Mesodermal cell (in vitro differentiated cells): ENCODE measurements at regions not wholly inside any gene's neighbourhood (a gene's known extent, or its start where the extent isn't known, plus 50 kb on each side); places are given as distances from the start of the nearest gene placed in this dataset.

Experiments used
- H3K27ac ChIP-seq: 2 replicates; pipeline ENCODE4 v1.7.0; 2013; ENCODE audit warnings: mild to moderate bottlenecking, low read depth, low read length, moderate library complexity; ENCODE audit not compliant: severe bottlenecking
- H3K36me3 ChIP-seq: 2 replicates; pipeline ENCODE4 v1.7.1; 2013; ENCODE audit warnings: mild to moderate bottlenecking, low read length, moderate library complexity; ENCODE audit not compliant: control insufficient read depth, insufficient read depth
- H3K4me1 ChIP-seq: one replicate; pipeline ENCODE4 v1.7.1; 2013; ENCODE audit warnings: mild to moderate bottlenecking, low read length; ENCODE audit not compliant: insufficient read depth, control insufficient read depth, poor library complexity, severe bottlenecking
- H3K4me3 ChIP-seq: 2 replicates; pipeline ENCODE4 v1.7.0; 2013; ENCODE audit warnings: low read length, control low read depth, mild to moderate bottlenecking; ENCODE audit not compliant: insufficient read depth, poor library complexity, severe bottlenecking; ENCODE audit errors: extremely low read depth
- H3K9me3 ChIP-seq: 2 replicates; pipeline ENCODE4 v1.7.1; 2013; ENCODE audit warnings: mild to moderate bottlenecking, low read length, moderate library complexity; ENCODE audit not compliant: control insufficient read depth
- WGBS, 2 experiments: methylation state at CpG; one replicate each; pipeline ENCODE4 v1.1.5; 2013; ENCODE audit warnings: missing lambda C conversion rate in 2 of 2; ENCODE audit not compliant: insufficient coverage in 2 of 2; 5-methylcytosine and 5-hydroxymethylcytosine counted together

GRCh38 chr20:7231303-7231702 lies 463.8 kb downstream of the BMP2 start:
- peaks cover 10% of the 10 kb centered on the region for H3K9me3 ChIP-seq
- no peak overlapping the region for H3K27ac ChIP-seq
- H3K36me3 ChIP-seq: no peaks in the 10 kb centered on the region
- no peak overlapping the region for H3K4me3 ChIP-seq
- no peaks in the 10 kb centered on the region for H3K4me1 ChIP-seq

- Histone ChIP-seq H3K4me1 (no peaks in the 10 kb centered on the region), H3K9me3 (peaks cover 10% of the 10 kb centered on the region), H3K27ac (no peak overlapping the region), H3K4me3 (no peak overlapping the region), H3K36me3 (no peaks in the 10 kb centered on the region)
- 100% methylated on average over 1 of the region's 2 CpGs; no CpG with 5 or more reads in 1 of the 2 experiments for WGBS, 2 experiments
Measured at GRCh38 chr20:7232796-7233195, 465.3 kb downstream of the BMP2 start.

GRCh38 chr20:7237251-7237650 lies 469.8 kb downstream of the BMP2 start:
- no CpG with 5 or more reads among the region's 1 CpG for WGBS, 2 experiments
- H3K27ac ChIP-seq: no peak overlapping the region

GRCh38 chr20:7240490-7240889 lies 473.0 kb downstream of the BMP2 start:
- Histone ChIP-seq H3K4me3 (no peak overlapping the region), H3K9me3 (no peaks in the 10 kb centered on the region), H3K27ac (no peak overlapping the region), H3K4me1 (no peaks in the 10 kb centered on the region), H3K36me3 (no peaks in the 10 kb centered on the region)
- 100% methylated on average over 2 of the region's 3 CpGs; no CpG with 5 or more reads in 1 of the 2 experiments for WGBS, 2 experiments

More at GRCh38 chr20:7237251-7237650, 469.8 kb downstream of the BMP2 start:
- no peak overlapping the region for H3K4me3 ChIP-seq
- H3K36me3 ChIP-seq: no peaks in the 10 kb centered on the region
- H3K4me1 ChIP-seq: no peaks in the 10 kb centered on the region
- peaks cover 9% of the 10 kb centered on the region for H3K9me3 ChIP-seq

- Histone ChIP-seq H3K36me3 (no peaks in the 10 kb centered on the region), H3K9me3 (no peaks in the 10 kb centered on the region), H3K4me3 (no peak overlapping the region), H3K27ac (no peak overlapping the region), H3K4me1 (no peaks in the 10 kb centered on the region)
- 88 to 95% methylated on average over 3 to 5 of the region's 7 CpGs for WGBS, 2 experiments
Measured at GRCh38 chr20:7248281-7249201, 481.1 kb downstream of the BMP2 start.

GRCh38 chr20:7250337-7250736 lies 482.9 kb downstream of the BMP2 start:
- Histone ChIP-seq H3K4me1 (no peaks in the 10 kb centered on the region), H3K9me3 (no peaks in the 10 kb centered on the region), H3K36me3 (no peaks in the 10 kb centered on the region), H3K4me3 (no peak overlapping the region), H3K27ac (no peak overlapping the region)
- WGBS, 2 experiments: 80 to 100% methylated on average over 1 of the region's 2 CpGs

- no peak overlapping the region for H3K4me3 ChIP-seq
- H3K36me3 ChIP-seq: no peaks in the 10 kb centered on the region
- no peaks in the 10 kb centered on the region for H3K4me1 ChIP-seq
- WGBS, 2 experiments: no CpG with 5 or more reads among the region's 2 CpGs
- no peaks in the 10 kb centered on the region for H3K9me3 ChIP-seq
- H3K27ac ChIP-seq: no peak overlapping the region
Measured at GRCh38 chr20:7257099-7257498, 489.6 kb downstream of the BMP2 start.

- Histone ChIP-seq H3K4me3 (no peak overlapping the region), H3K27ac (no peak overlapping the region), H3K4me1 (no peaks in the 10 kb centered on the region), H3K9me3 (no peaks in the 10 kb centered on the region), H3K36me3 (no peaks in the 10 kb centered on the region)
- 92 to 100% methylated on average over 2 of the region's 3 CpGs for WGBS, 2 experiments
Measured at GRCh38 chr20:7257692-7258466, 490.4 kb downstream of the BMP2 start.

- H3K36me3 ChIP-seq: no peaks in the 10 kb centered on the region
- 90 to 93% methylated on average over 2 of the region's 2 CpGs for WGBS, 2 experiments
Measured at GRCh38 chr20:7262803-7263202, 495.3 kb downstream of the BMP2 start.

GRCh38 chr20:7264137-7264536 lies 496.7 kb downstream of the BMP2 start:
- Histone ChIP-seq H3K9me3 (no peaks in the 10 kb centered on the region), H3K27ac (no peak overlapping the region), H3K4me1 (no peaks in the 10 kb centered on the region), H3K36me3 (no peaks in the 10 kb centered on the region), H3K4me3 (no peak overlapping the region)
- WGBS, 2 experiments: 100% methylated on average over 1 of the region's 1 CpG

More at GRCh38 chr20:7262803-7263202, 495.3 kb downstream of the BMP2 start:
- Histone ChIP-seq H3K9me3 (no peaks in the 10 kb centered on the region), H3K4me1 (no peaks in the 10 kb centered on the region), H3K27ac (no peak overlapping the region), H3K4me3 (no peak overlapping the region)
